ENCODE measurements at regions not wholly inside any gene's neighbourhood (a gene's known extent, or its start where the extent isn't known, plus 50 kb on each side); places are given as distances from the start of the nearest gene placed in this dataset.

- Histone ChIP-seq H3K27ac (no peak overlapping the region), H3K4me3 (no peak overlapping the region), H3K36me3 (no peaks in the 10 kb centered on the region), H3K27me3 (no peaks in the 10 kb centered on the region), H3K4me1 (no peaks in the 10 kb centered on the region), H3K9me3 (no peaks in the 10 kb centered on the region)
- intact Hi-C loops (cut with DNase I; ENCODE audit: low total_unique reads) = no loop called here
- TF ChIP-seq POLR2A (IDR thresholded peaks at IDR 0.05) (no peak), POLR2AphosphoS5 (IDR thresholded peaks at IDR 0.05) (no peak), CTCF (IDR thresholded peaks at IDR 0.05) (no peak)
- DNase-seq (ENCODE audit: low spot score in 2 of 2) = no peak
Measured at GRCh38 chr2:59561281-59561680, 992.2 kb downstream of the BCL11A start.

- Histone ChIP-seq H3K4me3 (no peak overlapping the region), H3K27ac (no peak overlapping the region), H3K9me3 (no peaks in the 10 kb centered on the region), H3K27me3 (no peaks in the 10 kb centered on the region), H3K4me1 (no peaks in the 10 kb centered on the region), H3K36me3 (no peaks in the 10 kb centered on the region)
- intact Hi-C loops (cut with DNase I; ENCODE audit: low total_unique reads) = no loop called here
- no peak for TF ChIP-seq POLR2AphosphoS5 (IDR thresholded peaks at IDR 0.05)
- TF ChIP-seq POLR2A (IDR thresholded peaks at IDR 0.05) = no peak
- no peak for TF ChIP-seq CTCF (IDR thresholded peaks at IDR 0.05)
- DNase-seq (ENCODE audit: low spot score in 2 of 2) = no peak
Measured at GRCh38 chr2:59560769-59561168, 992.7 kb downstream of the BCL11A start.

GRCh38 chr2:59540864-59541263 is 1012.6 kb downstream of the BCL11A start:
- intact Hi-C loops (cut with DNase I; ENCODE audit: low total_unique reads) = no loop called here
- Histone ChIP-seq H3K4me1 (no peaks in the 10 kb centered on the region), H3K36me3 (no peaks in the 10 kb centered on the region), H3K27ac (no peak overlapping the region), H3K9me3 (no peaks in the 10 kb centered on the region), H3K4me3 (no peak overlapping the region), H3K27me3 (no peaks in the 10 kb centered on the region)
- TF ChIP-seq POLR2AphosphoS5 (IDR thresholded peaks at IDR 0.05) = no peak
- no peak for TF ChIP-seq POLR2A (IDR thresholded peaks at IDR 0.05)
- TF ChIP-seq CTCF (IDR thresholded peaks at IDR 0.05) = no peak
- no peak for DNase-seq (ENCODE audit: low spot score in 2 of 2)

GRCh38 chr2:59538398-59538911 is 1015.0 kb downstream of the BCL11A start:
- Histone ChIP-seq H3K4me3 (no peak overlapping the region), H3K27ac (no peak overlapping the region), H3K36me3 (no peaks in the 10 kb centered on the region), H3K4me1 (no peaks in the 10 kb centered on the region), H3K27me3 (no peaks in the 10 kb centered on the region), H3K9me3 (no peaks in the 10 kb centered on the region)
- intact Hi-C loops (cut with DNase I; ENCODE audit: low total_unique reads) = no loop called here
- DNase-seq (ENCODE audit: low spot score in 2 of 2) = no peak
- TF ChIP-seq POLR2AphosphoS5 (IDR thresholded peaks at IDR 0.05) (no peak), CTCF (IDR thresholded peaks at IDR 0.05) (no peak), POLR2A (IDR thresholded peaks at IDR 0.05) (no peak)

- intact Hi-C loops (cut with DNase I; ENCODE audit: low total_unique reads) = no loop called here
- H3K4me1 ChIP-seq = no peaks in the 10 kb centered on the region
- no peaks in the 10 kb centered on the region for H3K9me3 ChIP-seq
- no peak overlapping the region for H3K4me3 ChIP-seq
- no peaks in the 10 kb centered on the region for H3K27me3 ChIP-seq
- H3K27ac ChIP-seq = no peak overlapping the region
- no peaks in the 10 kb centered on the region for H3K36me3 ChIP-seq
- DNase-seq (ENCODE audit: low spot score in 2 of 2) = no peak
- TF ChIP-seq POLR2AphosphoS5 (IDR thresholded peaks at IDR 0.05) (no peak), POLR2A (IDR thresholded peaks at IDR 0.05) (no peak), CTCF (IDR thresholded peaks at IDR 0.05) (no peak)
Measured at GRCh38 chr2:59532808-59533207, 1020.6 kb downstream of the BCL11A start.
